ENCODE measurements at regions not wholly inside any gene's neighbourhood (a gene's known extent, or its start where the extent isn't known, plus 50 kb on each side); places are given as distances from the start of the nearest gene placed in this dataset.

DNA sequence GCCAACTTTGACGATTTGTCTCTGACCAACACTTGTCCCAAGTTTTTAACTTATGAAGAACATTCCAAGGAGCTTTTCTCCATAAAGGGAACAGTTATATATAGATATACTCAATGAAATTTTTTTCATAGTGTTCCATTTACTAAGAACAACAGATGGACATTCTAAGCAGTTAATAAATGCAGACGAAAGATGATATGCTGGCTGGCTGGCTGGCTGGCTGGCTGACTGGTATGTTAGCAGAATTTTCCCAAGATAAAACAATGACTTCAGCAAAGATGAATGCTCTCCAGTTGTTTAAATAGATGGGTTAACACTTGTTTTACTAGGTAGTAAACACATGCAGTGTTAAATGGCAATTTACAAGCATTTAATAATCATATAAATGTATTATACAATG is 62.2 kb downstream of the SPANXN3 start:
- H3K27me3 ChIP-seq, result no peaks in the 10 kb centered on the region
- no peak for TF ChIP-seq EP300 (IDR thresholded peaks at IDR 0.05)
- TF ChIP-seq, protein P1, sequence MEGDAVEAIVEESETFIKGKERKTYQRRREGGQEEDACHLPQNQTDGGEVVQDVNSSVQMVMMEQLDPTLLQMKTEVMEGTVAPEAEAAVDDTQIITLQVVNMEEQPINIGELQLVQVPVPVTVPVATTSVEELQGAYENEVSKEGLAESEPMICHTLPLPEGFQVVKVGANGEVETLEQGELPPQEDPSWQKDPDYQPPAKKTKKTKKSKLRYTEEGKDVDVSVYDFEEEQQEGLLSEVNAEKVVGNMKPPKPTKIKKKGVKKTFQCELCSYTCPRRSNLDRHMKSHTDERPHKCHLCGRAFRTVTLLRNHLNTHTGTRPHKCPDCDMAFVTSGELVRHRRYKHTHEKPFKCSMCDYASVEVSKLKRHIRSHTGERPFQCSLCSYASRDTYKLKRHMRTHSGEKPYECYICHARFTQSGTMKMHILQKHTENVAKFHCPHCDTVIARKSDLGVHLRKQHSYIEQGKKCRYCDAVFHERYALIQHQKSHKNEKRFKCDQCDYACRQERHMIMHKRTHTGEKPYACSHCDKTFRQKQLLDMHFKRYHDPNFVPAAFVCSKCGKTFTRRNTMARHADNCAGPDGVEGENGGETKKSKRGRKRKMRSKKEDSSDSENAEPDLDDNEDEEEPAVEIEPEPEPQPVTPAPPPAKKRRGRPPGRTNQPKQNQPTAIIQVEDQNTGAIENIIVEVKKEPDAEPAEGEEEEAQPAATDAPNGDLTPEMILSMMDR (IDR thresholded peaks at IDR 0.05), result no peak
- TF ChIP-seq POLR2A (IDR thresholded peaks at IDR 0.05), result no peak
- H3K27ac ChIP-seq, result no peak overlapping the region
- WGBS, 2 donors, result 16 to 58% methylated on average over 2 of the region's 2 CpGs
- no peaks in the 10 kb centered on the region for H3K9me3 ChIP-seq
- H3K4me1 ChIP-seq, result no peaks in the 10 kb centered on the region
- no peak overlapping the region for H3K4me3 ChIP-seq
- DNase-seq (ENCODE audit: low spot score in 2 of 2), result no peak
- H3K36me3 ChIP-seq, result no peaks in the 10 kb centered on the region

DNA sequence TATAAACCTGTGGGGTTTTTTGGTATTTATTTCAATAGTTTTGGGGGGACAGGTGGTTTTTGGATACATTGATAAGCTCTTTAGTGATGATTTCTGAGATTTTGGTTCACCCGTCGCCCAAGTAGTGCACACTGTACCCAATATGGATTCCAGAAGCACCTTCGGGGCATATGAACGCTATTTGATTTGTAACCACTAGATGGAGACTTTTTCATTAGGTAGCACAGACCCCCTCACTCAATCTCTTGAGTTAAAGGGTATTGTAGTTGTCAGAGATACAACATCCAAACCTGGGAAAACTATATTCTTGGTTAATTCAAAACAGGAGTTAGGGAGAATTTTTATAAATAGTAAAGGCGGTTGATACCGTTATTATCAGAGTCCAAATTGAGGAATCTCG is 79.8 kb downstream of the SPANXN3 start:
- no peak overlapping the region for H3K27ac ChIP-seq
- no peak for TF ChIP-seq EP300 (IDR thresholded peaks at IDR 0.05)
- TF ChIP-seq, protein P1 (IDR thresholded peaks at IDR 0.05), result no peak
- TF ChIP-seq POLR2A (IDR thresholded peaks at IDR 0.05), result no peak
- H3K4me1 ChIP-seq, result no peaks in the 10 kb centered on the region
- WGBS, 2 donors, result 18 to 27% methylated on average over 7 of the region's 7 CpGs
- DNase-seq (ENCODE audit: low spot score in 2 of 2), result no peak
- no peak overlapping the region for H3K4me3 ChIP-seq
- H3K9me3 ChIP-seq, result no peaks in the 10 kb centered on the region
- H3K36me3 ChIP-seq, result no peaks in the 10 kb centered on the region
- H3K27me3 ChIP-seq, result no peaks in the 10 kb centered on the region

DNA sequence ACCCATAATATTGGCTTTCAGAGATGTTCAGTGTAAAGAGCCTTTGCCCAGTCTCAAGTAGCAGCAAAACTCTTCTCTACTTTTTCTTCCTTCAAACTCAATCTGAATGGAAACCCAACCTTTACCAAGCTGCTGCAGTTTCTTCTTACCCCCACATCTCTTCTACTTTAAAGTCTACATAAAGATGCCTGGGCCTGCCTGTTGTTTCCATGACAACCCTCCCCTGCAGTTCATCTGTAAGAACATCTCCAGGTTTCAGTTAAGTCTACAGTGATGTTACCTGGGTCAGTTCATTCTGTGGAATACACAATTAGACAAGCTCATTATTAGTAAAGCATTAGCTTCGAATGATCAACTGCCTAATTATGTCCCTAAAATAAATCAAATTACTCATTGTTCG is 81.4 kb downstream of the SPANXN3 start:
- Histone ChIP-seq H3K9me3 (no peaks in the 10 kb centered on the region), H3K27me3 (no peaks in the 10 kb centered on the region), H3K4me1 (no peaks in the 10 kb centered on the region), H3K4me3 (no peak overlapping the region), H3K36me3 (no peaks in the 10 kb centered on the region), H3K27ac (no peak overlapping the region)
- TF ChIP-seq, protein P1 (IDR thresholded peaks at IDR 0.05), result no peak
- TF ChIP-seq EP300 (IDR thresholded peaks at IDR 0.05), result no peak
- TF ChIP-seq POLR2A (IDR thresholded peaks at IDR 0.05), result no peak
- no peak for DNase-seq (ENCODE audit: low spot score in 2 of 2)
- 85 to 87% methylated on average over 2 of the region's 2 CpGs for WGBS, 2 donors

DNA sequence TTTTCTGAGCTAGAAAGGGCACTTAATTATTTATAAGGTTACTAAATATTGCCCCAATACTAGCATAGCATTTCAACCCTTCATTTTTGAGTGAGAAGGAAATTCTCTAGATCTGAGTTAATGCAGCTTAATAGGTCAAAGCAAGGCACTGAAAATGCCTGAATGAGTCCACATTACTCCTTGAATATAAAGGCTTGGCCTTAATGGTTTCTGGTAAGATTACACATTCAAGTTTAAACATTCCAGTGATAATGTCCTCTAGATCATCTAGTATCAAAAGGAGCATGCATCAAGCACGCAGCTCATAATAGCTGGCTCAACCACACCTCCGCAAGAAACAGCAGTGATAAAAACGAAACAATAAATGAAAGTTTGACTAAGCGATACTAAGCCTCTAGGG is 87.5 kb downstream of the SPANXN3 start:
- H3K36me3 ChIP-seq, result no peaks in the 10 kb centered on the region

DNA sequence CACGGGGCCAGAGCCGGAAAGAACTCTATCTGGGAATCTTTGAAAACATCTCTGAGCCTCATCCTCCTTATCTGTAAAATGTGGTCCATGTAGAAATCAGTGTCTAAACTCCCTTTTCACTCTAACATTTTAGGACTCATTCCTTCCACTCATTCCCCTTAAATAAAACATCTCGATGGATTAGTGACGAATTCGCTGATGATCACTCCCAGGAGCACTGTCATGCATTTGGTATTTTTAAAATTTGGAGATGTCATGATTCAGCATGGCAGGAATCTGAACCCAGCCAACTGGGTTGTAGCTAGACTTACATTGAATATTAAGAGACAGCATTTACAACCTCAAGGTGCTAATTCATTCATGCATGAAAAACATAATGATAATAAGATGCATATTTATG is 88.1 kb downstream of the SPANXN3 start:
- DNase-seq (ENCODE audit: low spot score in 2 of 2), result no peak
- no peaks in the 10 kb centered on the region for H3K36me3 ChIP-seq
- no peaks in the 10 kb centered on the region for H3K27me3 ChIP-seq
- H3K9me3 ChIP-seq, result no peaks in the 10 kb centered on the region
- H3K4me3 ChIP-seq, result no peak overlapping the region
- WGBS, 2 donors, result 81 to 85% methylated on average over 5 of the region's 5 CpGs
- TF ChIP-seq POLR2A (IDR thresholded peaks at IDR 0.05) (no peak), EP300 (IDR thresholded peaks at IDR 0.05) (no peak)
- TF ChIP-seq, protein P1 (IDR thresholded peaks at IDR 0.05), result no peak
- no peak overlapping the region for H3K27ac ChIP-seq
- no peaks in the 10 kb centered on the region for H3K4me1 ChIP-seq

More for the DNA sequence above, 87.5 kb downstream of the SPANXN3 start:
- Histone ChIP-seq H3K27ac (no peak overlapping the region), H3K27me3 (no peaks in the 10 kb centered on the region), H3K4me3 (no peak overlapping the region), H3K9me3 (no peaks in the 10 kb centered on the region), H3K4me1 (no peaks in the 10 kb centered on the region)
- WGBS, 2 donors, result 52 to 66% methylated on average over 3 to 4 of the region's 4 CpGs
- TF ChIP-seq, protein P1 (IDR thresholded peaks at IDR 0.05), result no peak
- TF ChIP-seq POLR2A (IDR thresholded peaks at IDR 0.05) (no peak), EP300 (IDR thresholded peaks at IDR 0.05) (no peak)
- no peak for DNase-seq (ENCODE audit: low spot score in 2 of 2)

Measured in tibial nerve (tissue), 4 donors.